HG02623 (cell line): ENCODE measurements at regions not wholly inside any gene's neighbourhood (a gene's known extent, or its start where the extent isn't known, plus 50 kb on each side); places are given as distances from the start of the nearest gene placed in this dataset.
"Not testable (repeated sequence)": the region's sequence is repeated elsewhere in the genome, so short reads cannot be mapped to it uniquely, and the experiment has no call there.

Experiments
- ATAC-seq: cut with Tn5 transposase; IDR thresholded peaks from one replicate; pipeline ENCODE4 v1.9.1; 2021; ENCODE audit warnings: moderate library complexity; ENCODE audit not compliant: unreplicated experiment

GRCh38 chr4:75192182-75192581 lies 259.3 kb downstream of the PARM1 start:
- ATAC-seq, result not testable (repeated sequence)

- ATAC-seq, result no peak
These were observed 256.9 kb downstream of the PARM1 start for GRCh38 chr4:75189711-75190335.

- ATAC-seq, result peak; percentile 82
These were observed 248.2 kb downstream of the PARM1 start for GRCh38 chr4:75180790-75181776.

GRCh38 chr4:75180217-75180616 lies 247.3 kb downstream of the PARM1 start:
- no peak for ATAC-seq

GRCh38 chr4:75179510-75179909 lies 246.6 kb downstream of the PARM1 start:
- ATAC-seq, result no peak

- ATAC-seq, result peak; percentile 91
These were observed 239.6 kb downstream of the PARM1 start for GRCh38 chr4:75172551-75172950.

- no peak for ATAC-seq
These were observed 236.5 kb downstream of the PARM1 start for GRCh38 chr4:75169427-75169826.

GRCh38 chr4:75169020-75169419 lies 236.1 kb downstream of the PARM1 start:
- no peak for ATAC-seq

GRCh38 chr4:75168548-75168947 lies 235.6 kb downstream of the PARM1 start:
- no peak for ATAC-seq

GRCh38 chr4:75165100-75165499 lies 232.2 kb downstream of the PARM1 start:
- ATAC-seq, result not testable (repeated sequence)

GRCh38 chr4:75158451-75158850 lies 225.5 kb downstream of the PARM1 start:
- ATAC-seq, result no peak

GRCh38 chr4:75154994-75155393 lies 222.1 kb downstream of the PARM1 start:
- ATAC-seq, result no peak

GRCh38 chr4:75146223-75146622 lies 213.3 kb downstream of the PARM1 start:
- ATAC-seq, result no peak

GRCh38 chr4:75144475-75144874 lies 211.6 kb downstream of the PARM1 start:
- ATAC-seq, result no peak

GRCh38 chr4:75142850-75143249 lies 209.9 kb downstream of the PARM1 start:
- ATAC-seq, result no peak

GRCh38 chr4:75142382-75142781 lies 209.5 kb downstream of the PARM1 start:
- no peak for ATAC-seq

GRCh38 chr4:75141162-75141561 lies 208.2 kb downstream of the PARM1 start:
- ATAC-seq, result no peak

GRCh38 chr4:75137302-75137701 lies 204.4 kb downstream of the PARM1 start:
- no peak for ATAC-seq

- peak; percentile 47 for ATAC-seq
These were observed 202.3 kb downstream of the PARM1 start for GRCh38 chr4:75135068-75135825.

- not testable (repeated sequence) for ATAC-seq
These were observed 194.0 kb downstream of the PARM1 start for GRCh38 chr4:75126870-75127269.

GRCh38 chr4:75126058-75126457 lies 193.1 kb downstream of the PARM1 start:
- ATAC-seq, result no peak
